GM18502 (cell line): ENCODE measurements at regions not wholly inside any gene's neighbourhood (a gene's known extent, or its start where the extent isn't known, plus 50 kb on each side); places are given as distances from the start of the nearest gene placed in this dataset.

ENCODE experiments used
- ATAC-seq: cut with Tn5 transposase; IDR thresholded peaks from one replicate; pipeline ENCODE4 v1.9.1; 2021; ENCODE audit warnings: mild to moderate bottlenecking; ENCODE audit not compliant: unreplicated experiment, poor library complexity

- no peak for ATAC-seq
Observed at GRCh38 chr2:187976986-187977333, 314.7 kb upstream of the GULP1 start.

- no peak for ATAC-seq
Observed at GRCh38 chr2:187978356-187978755, 313.3 kb upstream of the GULP1 start.

GRCh38 chr2:187982668-187983067, 309.0 kb upstream of the GULP1 start:
- ATAC-seq = peak; percentile 93

GRCh38 chr2:187985195-187985594, 306.5 kb upstream of the GULP1 start:
- no peak for ATAC-seq

- ATAC-seq = no peak
Observed at GRCh38 chr2:187985923-187986322, 305.8 kb upstream of the GULP1 start.

GRCh38 chr2:187986390-187987105, 305.1 kb upstream of the GULP1 start:
- no peak for ATAC-seq

GRCh38 chr2:187988348-187988747, 303.3 kb upstream of the GULP1 start:
- ATAC-seq = peak; percentile 45

GRCh38 chr2:187989925-187990623, 301.6 kb upstream of the GULP1 start:
- ATAC-seq = peak; percentile 44

- no peak for ATAC-seq
Observed at GRCh38 chr2:187991389-187991788, 300.3 kb upstream of the GULP1 start.

GRCh38 chr2:187994464-187995331, 297.0 kb upstream of the GULP1 start:
- peak; percentile 60 for ATAC-seq

GRCh38 chr2:187995556-187995955, 296.1 kb upstream of the GULP1 start:
- no peak for ATAC-seq

- no peak for ATAC-seq
Observed at GRCh38 chr2:187996630-187997029, 295.0 kb upstream of the GULP1 start.

- no peak for ATAC-seq
Observed at GRCh38 chr2:188000189-188000588, 291.5 kb upstream of the GULP1 start.

- ATAC-seq = no peak
Observed at GRCh38 chr2:188003800-188004199, 287.9 kb upstream of the GULP1 start.

GRCh38 chr2:188013767-188014166, 277.9 kb upstream of the GULP1 start:
- no peak for ATAC-seq

GRCh38 chr2:188016917-188017316, 274.8 kb upstream of the GULP1 start:
- no peak for ATAC-seq

- no peak for ATAC-seq
Observed at GRCh38 chr2:188022389-188022788, 269.3 kb upstream of the GULP1 start.

- ATAC-seq = no peak
Observed at GRCh38 chr2:188023035-188023434, 268.6 kb upstream of the GULP1 start.

- ATAC-seq = no peak
Observed at GRCh38 chr2:188024811-188025210, 266.9 kb upstream of the GULP1 start.

- ATAC-seq = no peak
Observed at GRCh38 chr2:188028739-188029138, 262.9 kb upstream of the GULP1 start.

- ATAC-seq = no peak
Observed at GRCh38 chr2:188032306-188032705, 259.4 kb upstream of the GULP1 start.
